ENCODE measurements at regions not wholly inside any gene's neighbourhood (a gene's known extent, or its start where the extent isn't known, plus 50 kb on each side); places are given as distances from the start of the nearest gene placed in this dataset.
"Not testable (repeated sequence)": the region's sequence is repeated elsewhere in the genome, so short reads cannot be mapped to it uniquely, and the experiment has no call there.

GRCh38 chr6:65984089-65984488, 277.1 kb upstream of the EYS start:
- H3K4me3 ChIP-seq (ENCODE audit: low read length): no peak overlapping the region
- no peak for TF ChIP-seq CTCF (IDR thresholded peaks at IDR 0.05; ENCODE audit: insufficient read depth, low read depth, low read length, missing control alignments)
- no peak for DNase-seq (ENCODE audit: low read depth)

DNA sequence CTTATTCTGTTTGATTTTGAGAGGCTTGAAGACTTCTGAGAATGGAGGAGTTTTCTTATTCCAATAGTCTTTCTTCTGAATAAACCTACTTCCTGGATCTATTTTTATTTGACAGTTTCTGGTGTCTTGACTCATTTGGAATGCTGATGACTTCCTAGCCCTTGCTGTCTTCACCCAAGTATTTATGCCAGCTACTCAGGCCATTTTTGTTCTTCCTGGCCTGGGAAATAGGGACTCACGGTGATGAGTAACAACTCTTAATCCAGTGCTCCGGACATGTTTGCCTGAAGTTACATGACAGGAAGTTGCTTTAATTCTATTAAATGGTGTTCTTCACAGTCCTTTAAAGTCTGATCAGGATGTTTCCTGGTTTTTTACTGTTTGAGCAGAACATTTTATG, 272.1 kb upstream of the EYS start:
- H3K4me3 ChIP-seq (ENCODE audit: low read length): no peak overlapping the region
- no peak for DNase-seq (ENCODE audit: low read depth)
- no peak for TF ChIP-seq CTCF (IDR thresholded peaks at IDR 0.05; ENCODE audit: insufficient read depth, low read depth, low read length, missing control alignments)

DNA sequence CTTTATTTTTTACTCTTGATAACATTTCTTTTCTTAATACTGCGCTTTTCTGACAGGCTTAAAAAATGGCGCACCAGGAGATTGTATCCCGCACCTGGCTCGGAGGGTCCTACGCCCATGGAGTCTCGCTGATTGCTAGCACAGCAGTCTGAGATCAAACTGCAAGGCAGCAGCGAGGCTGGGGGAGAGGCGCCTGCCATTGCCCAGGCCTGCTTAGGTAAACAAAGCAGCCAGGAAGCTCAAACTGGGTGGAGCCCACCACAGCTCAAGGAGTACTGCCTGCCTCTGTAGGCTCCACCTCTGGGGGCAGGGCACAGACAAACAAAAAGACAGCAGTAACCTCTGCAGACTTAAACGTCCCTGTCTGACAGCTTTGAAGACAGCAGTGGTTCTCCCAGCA, 264.2 kb upstream of the EYS start:
- DNase-seq (ENCODE audit: low read depth); H3K4me3 ChIP-seq (ENCODE audit: low read length): not testable (repeated sequence)

- no peak for DNase-seq (ENCODE audit: low read depth)
Measured at GRCh38 chr6:65964261-65964660, 257.2 kb upstream of the EYS start.

DNA sequence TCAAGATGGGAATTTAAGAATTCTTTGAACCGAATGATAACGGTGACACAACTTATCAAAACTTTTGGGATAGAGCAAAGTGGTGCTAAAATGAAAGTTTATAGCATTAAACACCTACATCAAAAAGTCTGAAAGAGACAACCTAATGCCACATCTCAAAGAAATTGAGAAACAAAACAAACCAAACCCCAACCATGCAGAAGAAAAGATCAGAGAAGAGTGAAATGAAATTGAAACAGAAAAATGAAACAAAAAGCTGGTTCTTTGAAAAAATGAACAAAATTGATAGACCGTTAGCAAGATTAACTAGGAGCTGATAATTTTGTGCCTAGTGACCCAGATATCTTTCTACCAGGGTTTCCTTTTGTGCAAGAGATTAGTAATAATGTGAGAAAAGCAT, 248.0 kb upstream of the EYS start:
- H3K4me3 ChIP-seq (ENCODE audit: low read length): no peak overlapping the region
- DNase-seq (ENCODE audit: low read depth): no peak
- TF ChIP-seq CTCF (IDR thresholded peaks at IDR 0.05; ENCODE audit: insufficient read depth, low read depth, low read length, missing control alignments): no peak

More at GRCh38 chr6:65964261-65964660, 257.2 kb upstream of the EYS start:
- no peak overlapping the region for H3K4me3 ChIP-seq (ENCODE audit: low read length)
- no peak for TF ChIP-seq CTCF (IDR thresholded peaks at IDR 0.05; ENCODE audit: insufficient read depth, low read depth, low read length, missing control alignments)

- DNase-seq (ENCODE audit: low read depth): no peak
- no peak for TF ChIP-seq CTCF (IDR thresholded peaks at IDR 0.05; ENCODE audit: insufficient read depth, low read depth, low read length, missing control alignments)
Measured at GRCh38 chr6:65948062-65948461, 241.0 kb upstream of the EYS start.

DNA sequence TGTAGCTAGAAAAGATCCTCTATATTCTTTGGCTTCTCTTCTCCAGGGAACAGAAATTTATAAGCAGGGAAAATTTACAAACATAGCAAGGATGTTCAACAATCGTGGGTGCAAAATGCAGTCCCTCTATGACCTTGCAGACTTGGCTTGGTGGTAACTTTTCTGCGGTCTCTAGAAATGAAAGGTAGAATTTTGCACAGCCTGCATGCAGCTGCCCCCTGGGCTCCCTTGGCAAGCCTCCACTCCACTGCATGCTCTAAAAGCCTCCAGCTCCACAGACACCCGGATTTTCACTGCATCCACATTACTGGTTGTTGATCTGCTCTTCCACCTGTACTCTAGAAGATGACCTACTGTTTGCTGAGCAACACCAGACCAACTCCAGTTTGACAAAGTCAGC, 236.5 kb upstream of the EYS start:
- no peak overlapping the region for H3K4me3 ChIP-seq (ENCODE audit: low read length)
- TF ChIP-seq CTCF (IDR thresholded peaks at IDR 0.05; ENCODE audit: insufficient read depth, low read depth, low read length, missing control alignments): no peak
- DNase-seq (ENCODE audit: low read depth): no peak

More at GRCh38 chr6:65948062-65948461, 241.0 kb upstream of the EYS start:
- no peak overlapping the region for H3K4me3 ChIP-seq (ENCODE audit: low read length)

GRCh38 chr6:65943051-65943450, 236.0 kb upstream of the EYS start:
- no peak overlapping the region for H3K4me3 ChIP-seq (ENCODE audit: low read length)
- no peak for DNase-seq (ENCODE audit: low read depth)
- no peak for TF ChIP-seq CTCF (IDR thresholded peaks at IDR 0.05; ENCODE audit: insufficient read depth, low read depth, low read length, missing control alignments)
